ENCODE measurements at regions not wholly inside any gene's neighbourhood (a gene's known extent, or its start where the extent isn't known, plus 50 kb on each side); places are given as distances from the start of the nearest gene placed in this dataset.

DNA sequence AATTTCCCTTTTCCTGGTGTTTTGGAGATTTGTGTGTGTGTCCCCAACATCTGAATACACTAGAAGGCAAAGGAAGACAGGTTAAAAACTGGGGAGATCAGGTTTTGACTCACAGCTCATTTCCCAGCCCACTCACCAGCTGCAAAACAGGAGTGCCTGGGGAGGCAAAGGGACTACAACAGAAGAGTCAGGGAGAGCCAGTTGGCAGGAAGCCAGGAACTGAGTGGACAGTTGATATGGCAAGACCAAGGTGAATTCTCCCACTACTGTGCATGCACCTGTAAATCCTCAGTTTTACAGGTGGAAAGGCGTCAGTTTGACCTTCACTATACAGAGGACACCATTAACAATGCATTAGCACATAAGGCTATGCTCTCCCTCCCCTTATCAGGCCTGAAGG lies 901.5 kb upstream of the SEMA6D start:
- DNase-seq (ENCODE audit: low spot score) = no peak
- intact Hi-C loops (cut with DNase I) = no loop called here

DNA sequence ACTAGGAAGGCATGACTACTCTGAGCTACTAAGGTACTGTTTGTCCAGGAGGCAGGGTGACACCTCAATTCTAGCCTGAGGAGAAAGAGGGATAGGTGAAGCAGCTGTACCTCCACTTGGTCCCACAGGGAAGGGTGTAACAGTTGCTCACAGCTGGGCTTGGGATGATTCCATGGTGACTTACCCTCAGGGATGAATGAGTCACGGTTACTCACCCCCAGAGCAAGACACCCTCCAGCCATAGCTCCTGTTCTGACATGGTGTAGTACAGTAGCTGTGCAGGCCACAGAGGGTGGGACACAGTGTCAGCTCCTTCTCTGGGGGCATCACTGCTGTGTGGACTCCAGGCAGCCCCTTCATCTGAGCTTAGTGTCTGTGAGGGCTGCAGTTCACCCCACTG lies 868.6 kb upstream of the SEMA6D start:
- no peak for DNase-seq (ENCODE audit: low spot score)
- intact Hi-C loops (cut with DNase I) = no loop called here

DNA sequence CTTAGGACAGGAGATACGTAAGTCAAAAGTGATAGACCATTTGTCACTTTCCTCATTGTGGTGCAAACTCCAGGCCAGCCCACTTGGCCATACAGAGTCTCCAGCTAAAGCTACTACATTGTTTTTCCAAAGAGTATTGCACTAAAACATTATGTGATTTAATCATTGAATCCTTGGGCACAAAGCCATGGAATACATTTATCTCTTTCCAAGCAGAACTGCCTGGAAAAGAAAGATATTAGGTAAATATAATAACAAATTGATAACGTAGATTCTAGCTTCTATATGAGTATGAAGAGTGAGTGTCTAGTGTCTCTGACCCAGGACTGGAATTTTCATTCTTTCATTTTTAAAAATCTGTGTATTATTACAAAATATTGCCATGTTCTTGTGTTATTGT lies 863.7 kb upstream of the SEMA6D start:
- no peak for DNase-seq (ENCODE audit: low spot score)
- intact Hi-C loops (cut with DNase I) = no loop called here

DNA sequence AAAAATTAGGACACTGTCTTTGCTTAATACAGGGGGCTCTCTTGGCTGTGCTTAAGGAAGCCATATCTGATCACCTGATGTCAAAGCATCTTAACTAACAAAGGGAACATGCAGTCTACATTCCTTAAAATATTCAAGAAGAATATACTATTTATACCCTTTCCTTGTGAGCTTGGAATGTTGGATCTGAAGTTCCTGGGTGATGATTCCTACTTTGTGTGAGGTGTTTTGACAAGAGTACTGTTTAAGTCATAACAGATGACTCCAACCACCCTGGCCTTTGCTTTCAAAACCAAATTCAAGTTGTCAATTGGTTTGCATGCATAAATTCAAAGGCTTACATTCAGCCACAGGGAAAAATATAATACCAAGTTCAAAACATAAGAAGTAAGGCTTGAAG lies 862.7 kb upstream of the SEMA6D start:
- DNase-seq (ENCODE audit: low spot score) = no peak
- intact Hi-C loops (cut with DNase I) = no loop called here

DNA sequence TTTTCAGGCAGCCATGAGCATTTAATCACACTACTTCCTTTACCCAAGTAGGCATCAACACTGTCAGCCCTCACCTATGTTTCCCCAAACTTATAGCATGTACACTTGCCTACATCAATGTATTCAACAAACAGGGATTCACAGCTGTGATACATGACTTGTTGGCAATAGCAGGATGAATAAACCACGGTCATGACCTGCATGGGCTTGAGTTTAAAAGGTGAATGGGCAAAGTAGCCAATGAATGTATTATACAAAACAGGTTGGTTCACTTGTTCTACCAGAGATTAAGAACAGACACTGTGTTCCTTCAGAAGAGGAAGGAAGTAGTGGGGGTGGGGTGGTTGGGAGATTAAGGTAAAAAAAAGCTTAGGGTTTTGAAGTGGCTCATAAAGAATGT lies 861.9 kb upstream of the SEMA6D start:
- intact Hi-C loops (cut with DNase I) = no loop called here
- DNase-seq (ENCODE audit: low spot score) = no peak

DNA sequence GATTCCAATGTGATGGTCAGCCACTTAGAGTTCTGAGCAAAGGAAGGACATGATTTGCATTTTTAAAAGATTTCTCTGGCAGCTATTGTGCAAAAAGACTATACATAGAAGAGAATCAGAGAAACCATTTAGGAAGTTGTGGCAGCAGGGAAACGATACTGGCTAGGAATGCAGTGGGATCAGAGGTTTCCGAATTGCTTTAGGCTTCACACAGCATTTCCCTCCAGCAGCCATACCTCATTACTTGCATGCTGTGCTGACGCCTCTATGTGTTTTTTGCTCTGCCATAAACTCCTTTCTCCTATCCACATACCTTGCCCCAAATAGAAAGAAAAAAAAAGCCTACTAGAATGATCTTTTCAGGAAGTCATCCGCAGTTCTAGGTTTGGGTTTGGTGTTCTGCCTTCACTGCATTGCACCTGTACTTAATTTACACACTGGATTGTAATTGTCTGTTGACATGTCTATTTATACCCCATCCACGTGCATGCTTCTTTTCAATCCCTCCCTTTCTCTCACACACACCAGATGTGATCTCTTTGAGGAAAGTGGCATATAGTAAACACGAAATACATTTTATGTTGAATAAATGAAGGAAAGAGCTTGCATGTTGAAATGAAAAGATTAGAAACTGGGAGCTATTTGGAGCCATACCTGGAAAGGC lies 860.3 kb upstream of the SEMA6D start:
- intact Hi-C loops (cut with DNase I) = no loop called here

DNA sequence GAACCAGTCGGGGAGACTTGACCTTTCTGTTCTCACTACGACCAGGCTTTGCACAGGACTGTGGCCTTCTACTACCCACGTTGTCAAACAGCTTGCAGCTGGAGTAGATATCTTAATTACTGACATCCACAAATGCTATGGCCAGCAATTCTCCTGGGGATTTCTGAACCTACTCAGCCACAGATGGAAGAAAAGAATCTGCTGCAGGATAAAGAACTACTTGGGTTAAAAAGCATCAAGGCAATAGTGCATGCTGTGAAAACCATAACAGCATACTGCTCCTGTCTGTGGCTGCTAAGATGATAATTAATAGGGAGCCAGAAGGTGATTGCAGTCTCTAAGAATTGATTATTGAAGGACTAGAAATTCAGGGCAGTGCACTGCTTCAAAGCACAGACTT lies 859.2 kb upstream of the SEMA6D start:
- no peak for DNase-seq (ENCODE audit: low spot score)
- intact Hi-C loops (cut with DNase I) = no loop called here

More for the DNA sequence above, 860.3 kb upstream of the SEMA6D start:
- no peak for DNase-seq (ENCODE audit: low spot score)

DNA sequence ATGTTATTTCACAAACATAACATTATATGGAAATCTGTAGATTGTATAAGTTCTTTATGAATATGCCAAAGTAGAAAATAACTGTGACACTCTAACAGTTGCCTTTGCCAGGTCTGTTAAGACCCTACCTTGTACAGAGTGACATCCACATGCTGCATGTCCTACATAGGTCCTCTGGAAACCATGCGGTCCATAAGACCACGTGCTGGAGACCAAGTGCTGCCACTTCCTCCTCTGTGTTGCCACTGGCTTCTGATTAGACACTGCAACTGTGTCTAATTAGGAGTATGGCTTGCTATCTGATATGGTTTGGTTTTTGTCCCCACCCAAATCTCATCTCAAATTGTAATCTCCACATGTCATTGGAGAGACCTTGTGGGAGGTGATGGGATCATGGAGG lies 855.5 kb upstream of the SEMA6D start:
- no peak for DNase-seq (ENCODE audit: low spot score)
- intact Hi-C loops (cut with DNase I) = no loop called here

DNA sequence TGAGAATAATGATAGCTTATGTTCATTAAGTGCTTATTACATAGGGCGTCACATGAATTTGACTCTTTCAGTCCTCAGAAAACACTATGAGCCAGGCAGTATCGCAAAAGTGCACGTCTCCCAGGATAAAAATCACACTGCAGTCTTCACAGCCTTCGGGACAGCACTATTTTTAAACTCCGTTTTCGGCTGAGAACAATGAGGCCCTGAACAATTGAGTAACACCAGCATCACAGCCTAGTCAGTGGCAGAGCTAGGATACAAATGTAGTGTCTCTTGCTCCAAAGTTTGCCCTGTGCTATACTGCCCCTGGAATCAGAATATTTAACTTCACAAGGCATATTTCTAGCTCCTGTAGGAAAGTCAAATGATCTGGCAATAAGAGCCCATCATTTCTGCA lies 852.1 kb upstream of the SEMA6D start:
- intact Hi-C loops (cut with DNase I) = no loop called here
- no peak for DNase-seq (ENCODE audit: low spot score)

DNA sequence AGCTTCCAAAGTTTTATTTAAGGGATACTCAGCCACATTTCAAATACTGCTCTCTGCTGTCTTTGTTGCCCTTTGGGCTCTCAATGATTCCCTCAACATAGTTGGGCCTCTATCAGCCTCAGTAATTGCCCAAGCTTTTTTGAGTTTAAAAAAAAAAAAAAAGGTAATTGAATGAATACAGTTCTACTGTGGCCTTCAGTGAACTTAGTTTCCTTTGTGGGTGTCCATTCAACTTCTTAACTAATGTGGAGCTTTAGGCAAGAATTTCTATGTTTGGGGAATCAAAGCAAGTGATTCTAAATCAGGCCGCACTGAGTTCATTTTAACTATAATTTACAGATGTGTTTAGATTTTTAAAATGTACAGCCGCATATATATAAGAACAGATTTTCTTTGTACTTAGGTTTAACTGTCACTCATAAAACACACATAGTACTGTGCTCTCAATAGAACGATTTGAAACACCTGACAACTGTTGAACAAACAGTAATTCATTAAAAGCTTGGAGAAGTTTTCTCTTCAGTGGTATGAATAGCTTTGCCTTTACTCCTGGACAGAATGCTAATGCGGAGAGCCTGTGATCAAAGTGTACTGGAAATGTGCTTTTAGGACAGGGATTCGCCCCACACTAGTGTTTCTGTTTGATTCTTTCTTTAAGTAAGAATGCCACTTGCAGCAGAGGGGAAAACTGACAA lies 844.9 kb upstream of the SEMA6D start:
- intact Hi-C loops (cut with DNase I) = no loop called here
- DNase-seq (ENCODE audit: low spot score) = no peak

DNA sequence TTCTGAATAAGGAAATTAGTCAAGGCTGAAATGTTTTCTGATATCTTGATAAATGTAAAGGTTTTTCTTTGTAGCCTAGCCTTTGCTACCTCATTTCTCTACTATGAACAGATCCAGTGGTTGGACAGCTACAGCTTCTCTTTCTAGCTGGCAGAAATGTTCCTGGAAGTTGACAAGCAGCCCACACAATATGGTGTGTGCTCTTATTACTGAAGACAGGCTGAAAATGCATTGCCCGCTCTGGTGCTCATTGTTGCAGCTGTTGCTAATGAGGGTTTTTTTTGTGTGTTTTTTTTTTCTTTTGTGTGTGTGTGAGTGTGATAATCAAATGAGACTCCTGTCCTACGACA lies 844.3 kb upstream of the SEMA6D start:
- intact Hi-C loops (cut with DNase I) = no loop called here
- no peak for DNase-seq (ENCODE audit: low spot score)

DNA sequence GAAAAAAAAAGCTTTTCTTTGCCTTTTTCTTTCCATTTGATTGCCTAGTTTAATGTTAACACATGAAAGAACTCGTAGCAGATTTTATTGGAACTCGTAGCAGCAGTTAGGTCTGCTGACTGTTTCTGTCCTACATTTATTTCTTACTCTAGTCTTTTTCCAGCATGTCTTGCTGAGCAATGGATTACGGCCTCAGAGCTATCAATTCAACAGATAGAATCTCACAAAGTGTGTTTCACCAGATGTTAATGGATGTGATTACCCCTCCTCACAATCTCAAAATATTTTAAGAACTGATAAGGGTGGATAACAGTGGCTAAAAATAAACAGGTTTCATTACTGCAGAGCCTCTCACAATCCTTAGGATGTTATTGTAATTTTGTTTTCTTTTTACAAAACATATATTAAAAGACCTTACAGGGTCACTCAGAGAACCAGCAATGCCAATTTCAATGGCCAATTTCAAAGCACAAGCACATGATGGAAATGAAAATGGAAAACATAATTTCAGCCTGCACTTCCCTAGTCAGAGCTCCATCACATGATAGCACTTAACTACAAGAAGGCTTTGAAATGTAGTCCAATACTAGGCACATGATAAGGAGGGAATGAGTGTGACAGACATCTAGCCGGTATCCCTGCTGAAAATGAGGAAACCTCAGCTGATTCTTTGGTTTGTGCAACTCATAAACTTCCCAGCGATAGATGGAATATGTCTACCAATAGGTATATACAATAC lies 838.1 kb upstream of the SEMA6D start:
- intact Hi-C loops (cut with DNase I) = no loop called here
- DNase-seq (ENCODE audit: low spot score) = no peak

DNA sequence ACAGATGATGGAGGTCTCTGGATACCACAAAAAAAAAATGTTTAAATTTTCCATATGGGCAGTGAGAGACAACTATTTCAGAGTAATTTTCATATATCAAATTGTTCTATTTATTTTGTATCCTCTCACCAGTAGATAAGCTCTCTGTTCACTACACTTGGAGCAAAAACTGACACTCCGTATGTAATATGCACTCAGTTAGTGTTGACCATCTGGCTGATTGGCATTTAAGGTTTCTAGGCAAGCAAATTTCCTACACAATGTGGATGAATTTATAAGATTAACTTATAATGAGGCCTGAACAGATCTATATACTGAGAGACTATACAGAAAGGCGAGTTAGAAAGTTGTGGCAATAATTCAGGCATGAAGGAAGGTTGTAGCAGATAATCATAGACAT lies 836.5 kb upstream of the SEMA6D start:
- intact Hi-C loops (cut with DNase I) = no loop called here

DNA sequence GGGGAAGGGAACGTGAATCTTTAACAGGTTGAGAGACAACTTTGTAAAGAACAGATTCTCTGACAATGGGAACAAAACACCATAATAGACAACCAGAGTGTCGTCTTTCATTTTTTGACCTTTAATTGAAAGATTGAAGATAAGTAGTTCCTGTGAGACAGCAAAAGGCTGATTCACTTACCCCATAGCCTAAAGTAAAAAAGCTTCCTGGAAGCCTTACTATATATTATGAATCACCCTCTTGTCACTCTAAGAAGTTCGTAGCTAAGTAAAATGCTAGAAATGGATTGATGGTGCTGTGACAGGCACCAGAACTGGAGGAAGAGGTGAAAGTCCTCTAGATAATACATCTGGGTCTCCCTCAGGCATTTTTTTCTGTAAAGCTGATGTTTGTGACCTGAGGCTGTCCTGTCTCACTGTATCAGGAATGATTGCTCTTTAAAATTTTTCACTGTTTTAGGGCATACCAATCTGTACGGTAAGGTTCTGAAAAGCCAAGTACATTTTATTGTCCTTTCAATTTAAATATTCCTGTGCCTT lies 824.6 kb upstream of the SEMA6D start:
- intact Hi-C loops (cut with DNase I) = no loop called here
- no peak for DNase-seq (ENCODE audit: low spot score)

More for the DNA sequence above, 836.5 kb upstream of the SEMA6D start:
- no peak for DNase-seq (ENCODE audit: low spot score)

DNA sequence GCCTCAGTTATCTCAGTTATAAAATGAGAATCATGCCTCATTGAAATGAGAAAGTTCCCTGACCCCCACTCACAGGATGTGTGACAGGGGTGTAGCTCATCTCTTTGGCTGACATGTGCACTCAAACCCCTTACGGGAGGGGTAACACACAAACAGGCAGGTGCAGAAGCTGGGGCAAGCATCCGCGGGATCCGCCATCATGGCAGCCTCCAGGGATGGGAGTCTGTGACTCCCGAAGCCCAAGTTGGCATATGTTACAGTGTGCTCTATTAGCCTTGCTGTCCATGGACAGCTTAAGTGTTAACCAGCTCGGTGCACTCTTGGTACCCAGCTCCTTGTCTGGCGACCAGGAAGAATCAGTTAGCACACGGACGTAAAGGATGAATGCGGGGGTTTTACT lies 822.7 kb upstream of the SEMA6D start:
- intact Hi-C loops (cut with DNase I) = no loop called here

DNA sequence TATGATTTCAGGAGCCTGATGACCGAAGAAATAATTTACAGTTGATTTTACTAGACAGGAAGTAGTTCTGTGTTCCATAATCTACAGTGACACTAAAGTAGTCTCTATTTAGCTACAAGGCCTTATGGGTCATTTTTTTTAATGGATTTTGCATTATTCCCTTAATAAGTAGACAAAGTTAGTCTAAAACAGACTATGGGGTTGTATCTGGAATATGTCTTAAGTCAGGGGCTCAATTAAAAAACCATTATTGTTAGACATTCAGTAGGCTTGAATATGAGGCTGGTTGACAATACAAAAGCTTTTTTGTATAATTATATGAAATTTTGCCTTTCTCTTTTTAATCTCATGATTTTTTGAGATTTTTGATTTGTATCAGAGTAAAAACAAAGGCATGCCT lies 820.0 kb upstream of the SEMA6D start:
- no peak for DNase-seq (ENCODE audit: low spot score)
- intact Hi-C loops (cut with DNase I) = no loop called here

More for the DNA sequence above, 822.7 kb upstream of the SEMA6D start:
- no peak for DNase-seq (ENCODE audit: low spot score)

DNA sequence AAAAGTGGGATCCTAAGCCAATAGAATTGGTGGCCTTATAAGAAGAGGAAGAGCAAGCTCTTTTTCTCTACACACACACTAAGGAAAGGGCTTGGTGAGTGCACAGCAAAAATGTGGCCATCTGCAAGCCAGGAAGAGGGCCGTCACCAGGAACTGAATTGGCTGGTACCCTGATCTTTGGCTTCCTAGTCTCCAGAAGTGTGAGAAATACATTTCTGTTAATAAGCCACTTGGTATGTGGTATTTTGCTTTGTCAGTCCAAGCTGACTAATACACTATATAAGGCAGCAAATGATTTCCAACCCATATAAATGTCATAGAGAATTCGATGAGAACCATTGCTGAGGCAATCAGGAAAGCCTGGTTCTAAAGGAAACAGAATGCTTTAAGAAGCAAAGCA lies 816.3 kb upstream of the SEMA6D start:
- intact Hi-C loops (cut with DNase I) = no loop called here
- DNase-seq (ENCODE audit: low spot score) = no peak

DNA sequence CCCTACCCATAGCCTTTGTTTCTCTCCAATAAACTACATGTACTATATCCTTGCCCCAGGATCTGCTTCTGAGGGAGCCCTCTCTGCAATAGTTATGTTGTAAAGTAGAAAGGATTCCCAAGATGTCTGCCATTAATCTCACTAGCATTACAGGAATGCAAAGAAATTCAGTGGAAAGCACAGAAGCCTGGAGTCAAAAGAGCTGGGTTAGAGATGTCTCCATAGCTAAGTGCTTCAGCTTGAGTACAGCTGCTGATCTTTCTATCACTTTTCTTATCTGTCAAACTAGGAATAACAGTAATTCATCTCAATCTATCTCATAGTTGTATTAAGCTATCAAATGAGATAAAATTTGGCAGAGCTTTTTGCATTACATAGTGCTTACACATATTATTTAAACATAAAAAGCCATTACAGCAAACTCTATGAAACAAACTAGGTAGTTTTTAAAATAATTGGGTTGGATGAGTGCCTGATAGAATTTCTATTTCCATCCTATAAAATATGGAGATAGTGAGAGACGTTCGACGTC lies 799.5 kb upstream of the SEMA6D start:
- DNase-seq (ENCODE audit: low spot score) = no peak
- intact Hi-C loops (cut with DNase I) = no loop called here

DNA sequence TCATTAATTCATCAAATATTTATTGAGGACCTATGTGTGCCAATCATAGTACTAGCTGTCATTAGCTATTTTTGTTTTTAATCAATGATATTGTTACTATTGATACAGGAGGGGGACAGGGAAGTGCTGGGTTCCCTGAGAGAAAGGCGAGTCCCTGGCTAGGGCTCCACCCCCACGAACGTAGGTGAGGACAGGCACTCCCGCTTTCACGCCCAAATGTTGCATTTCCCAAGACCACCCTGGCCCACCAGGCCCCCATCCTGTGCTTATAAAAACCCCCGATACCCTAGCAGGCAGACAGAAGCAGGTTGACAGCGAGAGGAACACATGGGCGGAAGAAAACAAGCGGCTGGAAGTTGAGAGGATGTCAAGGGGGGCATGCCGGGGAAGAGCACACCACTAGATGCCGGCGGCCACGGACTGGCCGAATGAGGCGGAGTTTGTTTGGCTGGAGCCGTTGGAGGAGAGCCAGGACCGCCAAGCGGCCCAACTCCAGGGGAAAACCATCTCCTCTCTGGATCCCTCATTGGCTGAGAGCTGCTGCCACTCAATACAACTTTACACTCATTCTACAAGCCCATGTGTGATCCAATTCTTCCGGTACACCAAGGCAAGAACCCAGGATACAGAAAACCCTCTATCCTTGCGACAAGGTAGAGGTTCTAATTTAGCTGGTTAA lies 798.7 kb upstream of the SEMA6D start:
- intact Hi-C loops (cut with DNase I) = no loop called here
- no peak for DNase-seq (ENCODE audit: low spot score)

DNA sequence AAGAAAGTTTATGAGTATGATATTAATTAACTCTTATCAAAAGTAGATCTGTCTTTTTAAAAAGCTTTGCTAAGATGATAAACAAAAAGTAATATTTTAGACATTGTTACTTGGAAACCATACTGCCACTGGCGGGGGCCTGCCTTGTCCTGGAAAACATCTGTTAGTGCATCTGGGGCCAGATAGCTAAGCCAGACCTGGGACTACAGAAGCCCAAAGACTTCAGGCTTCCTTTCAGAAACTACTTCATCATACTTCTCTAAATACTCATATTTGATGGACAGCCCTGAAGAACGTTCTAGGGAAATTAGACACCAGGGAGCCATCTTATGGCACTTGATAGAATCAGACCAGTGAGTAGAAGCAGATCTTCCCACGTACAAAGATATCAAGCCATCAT lies 795.4 kb upstream of the SEMA6D start:
- DNase-seq (ENCODE audit: low spot score) = no peak
- intact Hi-C loops (cut with DNase I) = no loop called here
